GM12873 (cell line): ENCODE measurements at regions not wholly inside any gene's neighbourhood (a gene's known extent, or its start where the extent isn't known, plus 50 kb on each side); places are given as distances from the start of the nearest gene placed in this dataset.
A peak's percentile ranks its signal among the peaks of the same experiment; 100 is the strongest.

Source experiments
- CTCF ChIP-seq: IDR thresholded peaks from 2 replicates; pipeline ENCODE4 v1.5.1; 2012; ENCODE audit warnings: low read depth, mild to moderate bottlenecking, moderate library complexity, low read length, control low read depth; ENCODE audit not compliant: insufficient read depth; ENCODE audit errors: missing control alignments

- TF ChIP-seq CTCF, result peak; percentile 63
These were observed 189.1 kb upstream of the C1QTNF7 start for GRCh38 chr4:15238720-15239119.

GRCh38 chr4:15239866-15240265 lies 188.0 kb upstream of the C1QTNF7 start:
- no peak for TF ChIP-seq CTCF

- no peak for TF ChIP-seq CTCF
These were observed 187.1 kb upstream of the C1QTNF7 start for GRCh38 chr4:15240764-15241163.

- TF ChIP-seq CTCF, result no peak
These were observed 185.8 kb upstream of the C1QTNF7 start for GRCh38 chr4:15242021-15242420.

GRCh38 chr4:15244354-15244753 lies 183.5 kb upstream of the C1QTNF7 start:
- no peak for TF ChIP-seq CTCF

- TF ChIP-seq CTCF, result no peak
These were observed 182.8 kb upstream of the C1QTNF7 start for GRCh38 chr4:15245006-15245530.

GRCh38 chr4:15250021-15250441 lies 177.8 kb upstream of the C1QTNF7 start:
- TF ChIP-seq CTCF, result no peak
